GM12872 (cell line): ENCODE measurements at regions not wholly inside any gene's neighbourhood (a gene's known extent, or its start where the extent isn't known, plus 50 kb on each side); places are given as distances from the start of the nearest gene placed in this dataset.

Experiments
- CTCF ChIP-seq: IDR thresholded peaks from 3 replicates; pipeline ENCODE4 v1.5.1; 2011; ENCODE audit warnings: low read depth, mild to moderate bottlenecking, low read length, moderate library complexity; ENCODE audit not compliant: insufficient read depth

DNA sequence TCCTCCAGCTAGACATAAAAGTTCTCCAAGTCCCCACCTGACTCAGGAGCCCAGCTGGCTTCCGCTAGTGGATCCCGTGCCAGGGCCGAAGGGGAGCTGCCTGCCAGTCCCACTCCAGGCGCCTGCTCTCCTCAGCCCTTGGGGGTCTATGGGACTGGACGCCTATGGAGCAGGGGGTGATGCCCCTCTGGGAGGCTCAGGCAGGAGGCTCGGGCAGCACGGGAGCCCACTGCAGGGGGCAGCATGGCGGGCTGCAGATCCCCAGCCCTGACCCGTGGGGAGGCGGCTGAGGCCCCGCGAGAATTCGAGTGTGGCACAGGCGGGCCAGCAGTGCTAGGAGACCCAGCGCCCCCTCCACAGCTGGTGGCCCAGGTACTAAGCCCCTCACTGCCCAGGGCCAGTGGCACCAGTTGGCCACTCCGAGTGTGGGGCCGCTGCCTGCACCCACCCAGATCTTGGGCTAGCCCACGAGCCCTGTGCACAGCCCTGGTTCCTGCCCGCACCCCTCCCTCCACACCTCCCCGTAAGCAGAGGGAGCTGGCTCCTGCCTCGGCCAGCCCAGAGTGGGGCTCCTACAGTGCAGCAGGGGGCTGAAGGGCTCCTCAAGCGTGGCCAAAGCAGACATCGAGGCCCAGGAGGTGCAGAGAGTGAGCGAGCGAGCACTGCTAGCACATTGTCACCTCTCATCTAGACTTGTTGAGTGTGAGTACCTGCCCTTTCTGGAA is 221.3 kb upstream of the NSMCE3 start:
- TF ChIP-seq CTCF: no peak

- TF ChIP-seq CTCF: no peak
These were observed 211.3 kb upstream of the NSMCE3 start for GRCh38 chr15:29480949-29481348.

DNA sequence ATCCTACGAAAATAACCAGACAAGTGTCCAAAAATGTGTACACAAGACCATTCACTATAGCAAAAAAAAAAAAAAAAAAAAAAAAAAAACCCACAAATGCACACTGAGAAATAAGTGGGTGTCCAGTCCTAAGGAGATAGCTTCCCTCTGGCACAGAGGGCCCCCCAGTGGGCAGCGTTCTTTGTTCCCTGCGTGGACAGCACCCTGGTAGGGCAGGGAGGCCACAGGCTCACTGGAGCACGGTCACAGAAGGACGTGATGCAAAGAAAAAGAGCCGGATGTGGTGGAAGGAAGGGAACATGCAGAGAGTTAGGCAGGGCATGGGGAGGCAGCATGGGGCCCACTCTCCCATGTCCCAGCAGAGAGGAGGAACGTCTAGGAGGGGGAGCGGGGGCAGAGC is 210.7 kb upstream of the NSMCE3 start:
- no peak for TF ChIP-seq CTCF

DNA sequence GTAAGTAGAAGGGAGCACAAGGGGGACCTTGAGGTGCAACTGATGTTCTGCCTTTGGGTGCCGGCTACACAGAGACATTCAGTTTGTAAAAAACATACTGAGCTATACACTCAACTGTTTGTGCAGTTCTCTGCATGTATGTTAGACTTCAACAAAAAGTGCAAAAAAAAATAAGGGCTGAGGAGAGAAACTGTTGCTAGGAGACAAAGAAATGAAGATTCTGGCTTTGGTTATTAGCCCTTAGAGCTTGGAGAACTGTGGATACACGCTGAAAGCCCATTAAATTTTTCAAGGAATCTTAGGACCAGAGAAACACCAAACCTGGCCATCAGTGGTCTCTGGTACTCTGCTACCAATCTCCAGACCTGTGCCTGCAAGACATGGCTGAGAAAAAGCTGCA is 207.6 kb upstream of the NSMCE3 start:
- TF ChIP-seq CTCF: no peak

GRCh38 chr15:29476503-29477080 is 207.0 kb upstream of the NSMCE3 start:
- no peak for TF ChIP-seq CTCF

DNA sequence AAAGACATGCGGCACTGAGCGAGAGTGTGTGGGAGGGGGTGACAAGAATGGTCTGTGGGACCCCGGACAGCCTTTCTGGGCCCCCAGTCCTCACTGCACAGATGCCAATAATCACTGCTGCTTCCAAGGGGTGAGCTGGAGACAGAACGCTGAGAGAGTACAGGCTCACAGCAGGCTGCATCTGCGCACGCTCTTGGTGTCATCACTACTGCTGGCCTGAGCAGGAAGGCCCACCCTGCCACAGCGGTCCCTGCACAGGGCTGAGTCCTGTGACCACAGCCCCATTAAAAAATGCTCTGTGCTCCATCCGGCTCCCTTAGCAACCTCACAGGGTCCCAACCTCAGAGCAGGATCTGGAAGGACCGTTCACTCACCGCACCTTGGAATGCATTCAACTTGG is 205.5 kb upstream of the NSMCE3 start:
- no peak for TF ChIP-seq CTCF

- TF ChIP-seq CTCF: no peak
These were observed 204.0 kb upstream of the NSMCE3 start for GRCh38 chr15:29473621-29474105.
